ES-I3 (cell line): ENCODE measurements at regions not wholly inside any gene's neighbourhood (a gene's known extent, or its start where the extent isn't known, plus 50 kb on each side); places are given as distances from the start of the nearest gene placed in this dataset.

Experiments used
- H3K36me3 ChIP-seq: 2 replicates; pipeline ENCODE4 v1.6.1; 2013; ENCODE audit warnings: mild to moderate bottlenecking, low read length, control low read depth, moderate library complexity; ENCODE audit not compliant: insufficient read depth
- H3K4me1 ChIP-seq: 2 replicates; pipeline ENCODE4 v1.6.1; 2013; ENCODE audit warnings: mild to moderate bottlenecking, control low read depth, low read length; ENCODE audit not compliant: insufficient read depth
- H3K9ac ChIP-seq: 2 replicates; pipeline ENCODE4 v1.6.1; 2013; ENCODE audit warnings: low read depth, mild to moderate bottlenecking, low read length, moderate library complexity
- H3K9me3 ChIP-seq: 2 replicates; pipeline ENCODE4 v1.6.1; 2013; ENCODE audit warnings: mild to moderate bottlenecking, low read length, moderate library complexity; ENCODE audit not compliant: control insufficient read depth, insufficient read depth

- no peaks in the 10 kb centered on the region for H3K36me3 ChIP-seq
- H3K9me3 ChIP-seq = no peaks in the 10 kb centered on the region
- no peak overlapping the region for H3K9ac ChIP-seq
- H3K4me1 ChIP-seq = no peaks in the 10 kb centered on the region
These were observed 64.7 kb upstream of the HAAO start for GRCh38 chr2:42856891-42857632.

- Histone ChIP-seq H3K9ac (no peak overlapping the region), H3K9me3 (no peaks in the 10 kb centered on the region), H3K36me3 (no peaks in the 10 kb centered on the region), H3K4me1 (no peaks in the 10 kb centered on the region)
These were observed 63.9 kb upstream of the HAAO start for GRCh38 chr2:42856106-42856860.

GRCh38 chr2:42855221-42855970 is 63.0 kb upstream of the HAAO start:
- Histone ChIP-seq H3K4me1 (no peaks in the 10 kb centered on the region), H3K9ac (no peak overlapping the region), H3K9me3 (no peaks in the 10 kb centered on the region), H3K36me3 (no peaks in the 10 kb centered on the region)

- H3K4me1 ChIP-seq = no peaks in the 10 kb centered on the region
- H3K9ac ChIP-seq = no peak overlapping the region
- no peaks in the 10 kb centered on the region for H3K36me3 ChIP-seq
- H3K9me3 ChIP-seq = no peaks in the 10 kb centered on the region
These were observed 61.9 kb upstream of the HAAO start for GRCh38 chr2:42854207-42854818.

GRCh38 chr2:42853549-42854206 is 61.3 kb upstream of the HAAO start:
- H3K4me1 ChIP-seq = no peaks in the 10 kb centered on the region
- no peaks in the 10 kb centered on the region for H3K9me3 ChIP-seq
- no peak overlapping the region for H3K9ac ChIP-seq
- no peaks in the 10 kb centered on the region for H3K36me3 ChIP-seq

- Histone ChIP-seq H3K9ac (no peak overlapping the region), H3K4me1 (no peaks in the 10 kb centered on the region), H3K9me3 (no peaks in the 10 kb centered on the region), H3K36me3 (no peaks in the 10 kb centered on the region)
These were observed 60.4 kb upstream of the HAAO start for GRCh38 chr2:42852798-42853197.

- H3K9me3 ChIP-seq = no peaks in the 10 kb centered on the region
- H3K36me3 ChIP-seq = no peaks in the 10 kb centered on the region
- H3K4me1 ChIP-seq = no peaks in the 10 kb centered on the region
- H3K9ac ChIP-seq = no peak overlapping the region
These were observed 59.4 kb upstream of the HAAO start for GRCh38 chr2:42851740-42852250.

GRCh38 chr2:42851186-42851585 is 58.8 kb upstream of the HAAO start:
- H3K9ac ChIP-seq = no peak overlapping the region
- no peaks in the 10 kb centered on the region for H3K4me1 ChIP-seq
- no peaks in the 10 kb centered on the region for H3K36me3 ChIP-seq
- no peaks in the 10 kb centered on the region for H3K9me3 ChIP-seq

- Histone ChIP-seq H3K9ac (no peak overlapping the region), H3K36me3 (no peaks in the 10 kb centered on the region), H3K4me1 (no peaks in the 10 kb centered on the region), H3K9me3 (no peaks in the 10 kb centered on the region)
These were observed 57.8 kb upstream of the HAAO start for GRCh38 chr2:42850016-42850805.

- Histone ChIP-seq H3K36me3 (no peaks in the 10 kb centered on the region), H3K9me3 (no peaks in the 10 kb centered on the region), H3K9ac (no peak overlapping the region), H3K4me1 (no peaks in the 10 kb centered on the region)
These were observed 56.9 kb upstream of the HAAO start for GRCh38 chr2:42849311-42849710.

- no peaks in the 10 kb centered on the region for H3K36me3 ChIP-seq
- no peaks in the 10 kb centered on the region for H3K4me1 ChIP-seq
- H3K9me3 ChIP-seq = no peaks in the 10 kb centered on the region
- no peak overlapping the region for H3K9ac ChIP-seq
These were observed 56.4 kb upstream of the HAAO start for GRCh38 chr2:42848726-42849290.

- no peaks in the 10 kb centered on the region for H3K4me1 ChIP-seq
- H3K9ac ChIP-seq = no peak overlapping the region
- no peaks in the 10 kb centered on the region for H3K9me3 ChIP-seq
- no peaks in the 10 kb centered on the region for H3K36me3 ChIP-seq
These were observed 55.9 kb upstream of the HAAO start for GRCh38 chr2:42848265-42848664.

- Histone ChIP-seq H3K4me1 (no peaks in the 10 kb centered on the region), H3K9ac (no peak overlapping the region), H3K36me3 (no peaks in the 10 kb centered on the region), H3K9me3 (no peaks in the 10 kb centered on the region)
These were observed 55.3 kb upstream of the HAAO start for GRCh38 chr2:42847596-42848151.
